Neural crest cell (in vitro differentiated cells): ENCODE measurements at regions not wholly inside any gene's neighbourhood (a gene's known extent, or its start where the extent isn't known, plus 50 kb on each side); places are given as distances from the start of the nearest gene placed in this dataset.

Experiments used
- DNase-seq: peaks from one replicate; pipeline ENCODE4 v3.0.0; 2021; ENCODE audit warnings: low read depth, mixed read lengths, low spot score
- H3K27ac Mint-ChIP-seq: one replicate; pipeline ENCODE4 v1.8.0; 2021; ENCODE audit warnings: mild to moderate bottlenecking, mixed read lengths; ENCODE audit not compliant: unreplicated experiment
- H3K27me3 Mint-ChIP-seq: 2 replicates; pipeline ENCODE4 v1.8.0; 2021; ENCODE audit warnings: low read depth, mild to moderate bottlenecking, mixed read lengths
- H3K36me3 Mint-ChIP-seq: 2 replicates; pipeline ENCODE4 v1.8.0; 2021; ENCODE audit warnings: low read depth, mild to moderate bottlenecking, mixed read lengths
- H3K4me1 Mint-ChIP-seq: 2 replicates; pipeline ENCODE4 v1.8.0; 2021; ENCODE audit warnings: mixed read lengths
- H3K4me3 Mint-ChIP-seq: one replicate; pipeline ENCODE4 v1.8.0; 2021; ENCODE audit warnings: mild to moderate bottlenecking, mixed read lengths
- H3K9me3 Mint-ChIP-seq: 2 replicates; pipeline ENCODE4 v1.8.0; 2021; ENCODE audit warnings: mixed read lengths
- TF ChIP-seq, protein P1 (sequence below): fragments of 200-600 bp; sonication (generic); conservative IDR thresholded peaks from 2 replicates; pipeline ENCODE4 v1.5.0; 2021; ENCODE audit warnings: antibody characterized with exemption, mild to moderate bottlenecking

DNA sequence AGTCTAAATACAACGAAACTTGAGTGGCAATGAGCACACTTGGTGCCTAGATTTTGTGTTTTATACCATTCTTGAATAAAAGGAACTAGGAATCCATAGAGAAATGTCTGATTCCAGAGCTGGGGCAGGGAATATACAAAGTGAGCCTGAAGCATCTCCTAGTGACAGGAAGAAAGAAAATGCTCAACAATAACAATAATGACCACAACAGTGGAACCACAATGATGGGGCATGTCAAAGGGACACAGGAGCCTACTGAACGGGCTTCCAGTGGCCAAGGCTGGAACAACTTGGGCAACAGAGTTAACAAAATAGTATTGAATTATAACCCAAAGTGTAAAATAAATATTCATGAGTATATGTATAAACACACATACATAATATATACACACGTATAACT, 94.4 kb upstream of the ADCY1 start:
- Mint-ChIP-seq H3K9me3 (no peaks in the 10 kb centered on the region), H3K27ac (no peak overlapping the region), H3K4me3 (no peak overlapping the region), H3K27me3 (peaks cover 5% of the 10 kb centered on the region), H3K36me3 (no peaks in the 10 kb centered on the region), H3K4me1 (no peaks in the 10 kb centered on the region)
- TF ChIP-seq, protein P1, sequence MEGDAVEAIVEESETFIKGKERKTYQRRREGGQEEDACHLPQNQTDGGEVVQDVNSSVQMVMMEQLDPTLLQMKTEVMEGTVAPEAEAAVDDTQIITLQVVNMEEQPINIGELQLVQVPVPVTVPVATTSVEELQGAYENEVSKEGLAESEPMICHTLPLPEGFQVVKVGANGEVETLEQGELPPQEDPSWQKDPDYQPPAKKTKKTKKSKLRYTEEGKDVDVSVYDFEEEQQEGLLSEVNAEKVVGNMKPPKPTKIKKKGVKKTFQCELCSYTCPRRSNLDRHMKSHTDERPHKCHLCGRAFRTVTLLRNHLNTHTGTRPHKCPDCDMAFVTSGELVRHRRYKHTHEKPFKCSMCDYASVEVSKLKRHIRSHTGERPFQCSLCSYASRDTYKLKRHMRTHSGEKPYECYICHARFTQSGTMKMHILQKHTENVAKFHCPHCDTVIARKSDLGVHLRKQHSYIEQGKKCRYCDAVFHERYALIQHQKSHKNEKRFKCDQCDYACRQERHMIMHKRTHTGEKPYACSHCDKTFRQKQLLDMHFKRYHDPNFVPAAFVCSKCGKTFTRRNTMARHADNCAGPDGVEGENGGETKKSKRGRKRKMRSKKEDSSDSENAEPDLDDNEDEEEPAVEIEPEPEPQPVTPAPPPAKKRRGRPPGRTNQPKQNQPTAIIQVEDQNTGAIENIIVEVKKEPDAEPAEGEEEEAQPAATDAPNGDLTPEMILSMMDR: no peak
- DNase-seq: no peak

DNA sequence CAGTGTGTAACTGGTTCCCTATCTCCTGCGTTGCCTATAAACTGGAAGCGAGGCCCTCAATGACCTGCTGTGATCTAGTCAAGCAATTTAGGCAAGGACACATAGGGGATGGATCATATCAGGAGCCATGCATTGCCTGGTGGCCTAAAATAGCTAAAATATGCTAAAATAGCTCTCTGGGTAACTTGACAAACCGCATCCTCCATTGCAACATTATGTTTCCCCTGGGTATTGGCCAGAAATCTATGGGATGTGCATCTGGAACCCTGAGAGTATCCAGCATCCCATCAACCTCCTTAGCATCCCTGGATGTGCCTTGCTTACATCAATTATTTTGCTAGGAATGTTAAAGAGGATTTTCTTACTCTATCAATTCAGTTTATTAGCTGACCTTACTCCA, 91.7 kb upstream of the ADCY1 start:
- Mint-ChIP-seq H3K4me3 (no peak overlapping the region), H3K27me3 (no peaks in the 10 kb centered on the region), H3K9me3 (no peaks in the 10 kb centered on the region), H3K27ac (no peak overlapping the region), H3K36me3 (no peaks in the 10 kb centered on the region), H3K4me1 (no peaks in the 10 kb centered on the region)
- TF ChIP-seq, protein P1: no peak
- DNase-seq: no peak

DNA sequence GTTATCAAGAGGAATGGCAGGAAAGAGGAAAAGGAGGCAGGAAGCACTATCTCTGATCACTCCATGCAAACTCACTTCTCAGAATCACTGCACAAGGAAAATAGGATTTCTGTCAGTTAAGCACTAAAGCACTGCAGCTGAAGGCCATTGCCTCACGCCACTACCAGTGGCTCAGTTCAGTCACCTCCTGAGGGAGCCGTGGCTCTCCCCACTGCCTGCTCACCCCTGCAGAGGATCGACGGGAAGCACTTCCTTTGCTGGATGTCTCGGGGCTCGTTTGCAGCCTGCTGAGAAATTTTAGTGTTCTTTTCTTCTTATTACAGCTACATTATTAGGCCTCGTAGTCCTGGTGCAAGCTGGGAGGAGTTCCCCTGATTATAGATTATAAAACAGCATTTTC, 90.1 kb upstream of the ADCY1 start:
- Mint-ChIP-seq H3K36me3 (no peaks in the 10 kb centered on the region), H3K9me3 (no peaks in the 10 kb centered on the region), H3K4me3 (no peak overlapping the region), H3K27ac (no peak overlapping the region), H3K27me3 (peaks cover 3% of the 10 kb centered on the region), H3K4me1 (no peaks in the 10 kb centered on the region)
- DNase-seq: no peak
- TF ChIP-seq, protein P1: no peak

DNA sequence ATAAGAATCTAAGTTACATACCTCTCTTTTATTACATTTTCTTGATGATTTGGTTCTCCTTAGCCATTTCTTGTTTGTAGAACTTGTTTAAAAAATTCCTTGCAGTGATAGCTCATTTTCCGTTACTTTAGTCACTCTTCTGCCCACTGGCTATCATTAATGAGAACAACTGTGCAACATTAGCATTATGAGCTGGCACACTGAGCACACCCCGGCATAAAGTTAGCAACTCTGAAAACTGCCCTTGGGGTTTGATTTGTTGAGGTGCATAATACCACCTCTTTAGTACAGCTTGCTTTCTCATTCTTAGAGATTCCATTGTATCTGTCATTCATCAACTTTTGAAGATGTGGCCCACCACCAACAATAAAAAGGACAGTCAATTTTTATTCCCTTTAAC, 87.6 kb upstream of the ADCY1 start:
- Mint-ChIP-seq H3K9me3 (no peaks in the 10 kb centered on the region), H3K4me3 (no peak overlapping the region), H3K27ac (no peak overlapping the region), H3K27me3 (peaks cover 3% of the 10 kb centered on the region), H3K36me3 (no peaks in the 10 kb centered on the region), H3K4me1 (no peaks in the 10 kb centered on the region)
- TF ChIP-seq, protein P1: no peak
- no peak for DNase-seq

DNA sequence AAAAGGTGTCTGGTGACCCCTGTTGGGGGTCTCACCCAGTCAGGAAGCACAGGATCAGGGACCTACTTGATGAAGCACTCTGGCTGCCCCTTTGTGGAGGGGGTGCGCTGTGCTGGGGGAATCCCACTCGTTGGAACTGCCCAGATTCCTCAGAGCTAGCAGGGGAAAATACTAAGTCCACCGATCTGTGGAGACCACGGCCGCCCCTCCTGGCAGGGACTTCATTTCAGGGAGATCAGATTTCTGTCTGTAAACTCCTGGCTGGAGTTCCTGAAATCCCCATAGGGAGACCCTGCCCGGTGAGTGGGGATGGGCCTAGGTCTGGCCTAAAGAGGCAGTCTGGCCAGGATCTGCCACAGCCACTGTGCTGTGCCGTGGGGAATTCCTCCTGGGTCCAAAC, 79.3 kb upstream of the ADCY1 start:
- no peak overlapping the region for H3K27ac Mint-ChIP-seq
- no peaks in the 10 kb centered on the region for H3K36me3 Mint-ChIP-seq
- peaks cover 16% of the 10 kb centered on the region for H3K27me3 Mint-ChIP-seq
- TF ChIP-seq, protein P1: no peak
- H3K9me3 Mint-ChIP-seq: peaks cover 6% of the 10 kb centered on the region
- H3K4me1 Mint-ChIP-seq: no peaks in the 10 kb centered on the region
- no peak for DNase-seq
- H3K4me3 Mint-ChIP-seq: no peak overlapping the region

DNA sequence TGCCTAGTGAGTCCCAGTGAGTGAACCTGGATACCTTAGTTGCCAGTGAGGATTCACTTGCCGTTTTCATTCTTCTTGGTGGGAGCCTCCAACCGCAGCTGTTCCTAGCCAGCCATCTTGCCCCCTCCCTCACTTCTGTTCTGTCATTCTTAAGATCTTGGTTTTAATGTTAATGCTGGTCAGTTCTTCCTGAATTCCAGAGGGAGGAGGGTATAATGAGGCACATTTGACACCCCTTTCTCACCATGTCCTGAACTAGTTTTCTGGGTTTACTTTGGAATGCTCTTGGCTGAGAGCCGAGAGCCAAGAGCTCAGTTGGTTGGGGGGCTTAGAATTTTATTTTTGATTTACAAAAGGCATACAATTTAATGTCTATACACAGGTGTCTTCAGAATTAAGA, 78.5 kb upstream of the ADCY1 start:
- DNase-seq: no peak
- Mint-ChIP-seq H3K4me3 (no peak overlapping the region), H3K27me3 (peaks cover 16% of the 10 kb centered on the region), H3K27ac (no peak overlapping the region), H3K36me3 (no peaks in the 10 kb centered on the region), H3K4me1 (peaks cover 4% of the 10 kb centered on the region), H3K9me3 (peaks cover 6% of the 10 kb centered on the region)
- TF ChIP-seq, protein P1: no peak
